Fibroblast of lung (primary cell): ENCODE measurements at regions not wholly inside any gene's neighbourhood (a gene's known extent, or its start where the extent isn't known, plus 50 kb on each side); places are given as distances from the start of the nearest gene placed in this dataset.

Source experiments
- DNase-seq, 2 donors: peaks; one replicate each; pipeline versions ENCODE4 v3.0.0 to v3.0.0-alpha.2; 2010; ENCODE audit warnings: low read depth in 2 of 2
- H2AFZ ChIP-seq: 2 replicates; pipeline ENCODE4 v1.5.1; 2012; ENCODE audit warnings: low read length, control low read depth, inconsistent platforms
- H3K27ac ChIP-seq: 2 replicates; pipeline ENCODE4 v1.5.1; 2011; ENCODE audit warnings: low read length, control low read depth; ENCODE audit not compliant: insufficient read depth
- H3K27me3 ChIP-seq: 2 replicates; pipeline ENCODE4 v1.5.1; 2011; ENCODE audit warnings: mild to moderate bottlenecking, low read length; ENCODE audit not compliant: control insufficient read depth, insufficient read depth
- H3K36me3 ChIP-seq: 2 replicates; pipeline ENCODE4 v1.5.1; 2011; ENCODE audit warnings: low read length; ENCODE audit not compliant: control insufficient read depth, insufficient read depth
- H3K4me1 ChIP-seq: 2 replicates; pipeline ENCODE4 v1.5.1; 2011; ENCODE audit warnings: low read length; ENCODE audit not compliant: control insufficient read depth, insufficient read depth; ENCODE audit errors: extremely low read depth
- H3K4me2 ChIP-seq: 2 replicates; pipeline ENCODE4 v1.5.1; 2011; ENCODE audit warnings: low read length, control low read depth; ENCODE audit not compliant: insufficient read depth; ENCODE audit errors: extremely low read depth
- H3K4me3 ChIP-seq, 4 experiments: fragments of 200-600 bp in 1 of 4; sonication (generic) in 1 of 4; replicated peaks in 1 of 4; 2 replicates each; pipeline ENCODE4 v1.5.1; 2011 to 2016; ENCODE audit warnings: low read length in 4 of 4, low read depth in 3 of 4, mild to moderate bottlenecking in 3 of 4, control low read depth in 2 of 4, inconsistent platforms in 1 of 4, mixed read lengths in 1 of 4; ENCODE audit not compliant: insufficient read depth in 1 of 4; ENCODE audit errors: control extremely low read depth in 1 of 4
- H3K79me2 ChIP-seq: 2 replicates; pipeline ENCODE4 v1.5.1; 2012; ENCODE audit warnings: mild to moderate bottlenecking, low read length, inconsistent platforms; ENCODE audit not compliant: control insufficient read depth, insufficient read depth
- H3K9ac ChIP-seq: 2 replicates; pipeline ENCODE4 v1.5.1; 2011; ENCODE audit warnings: mild to moderate bottlenecking, low read length, control low read depth; ENCODE audit not compliant: insufficient read depth
- H3K9me3 ChIP-seq: 2 replicates; pipeline ENCODE4 v1.5.1; 2012; ENCODE audit warnings: low read depth, low read length; ENCODE audit not compliant: control insufficient read depth, insufficient read depth
- H4K20me1 ChIP-seq: 2 replicates; pipeline ENCODE4 v1.5.1; 2011; ENCODE audit warnings: low read length; ENCODE audit not compliant: control insufficient read depth, insufficient read depth; ENCODE audit errors: extremely low read depth
- CTCF ChIP-seq, 2 donors: IDR thresholded peaks in 1 of 2; conservative IDR thresholded peaks in 1 of 2; 1 replicate in 1 of 2; 2 replicates in 1 of 2; pipeline ENCODE4 v1.5.1; 2011 to 2012; ENCODE audit warnings: low read length in 2 of 2, control low read depth in 1 of 2, inconsistent platforms in 1 of 2, low read depth in 1 of 2, mild to moderate bottlenecking in 1 of 2
- EZH2 ChIP-seq: IDR thresholded peaks from 2 replicates; pipeline ENCODE4 v1.5.1; 2012; ENCODE audit warnings: low read length, control low read depth, mild to moderate bottlenecking; ENCODE audit errors: missing control alignments

GRCh38 chr6:76381612-76382011 is 309.1 kb upstream of the IMPG1 start:
- Histone ChIP-seq H4K20me1 (no peaks in the 10 kb centered on the region), H3K27me3 (no peaks in the 10 kb centered on the region), H3K9me3 (no peaks in the 10 kb centered on the region), H3K27ac (no peak overlapping the region), H3K4me1 (no peaks in the 10 kb centered on the region), H3K9ac (no peak overlapping the region), H3K4me2 (no peak overlapping the region), H2AFZ (no peak overlapping the region), H3K79me2 (no peaks in the 10 kb centered on the region), H3K4me3 (no peak overlapping the region), H3K36me3 (no peaks in the 10 kb centered on the region)
- TF ChIP-seq CTCF (conservative IDR thresholded peaks at IDR 0.05 in 1 of 2, IDR thresholded peaks at IDR 0.05 in 1 of 2; ENCODE audit: low read depth in 1 of 2, low read length in 2 of 2) = no peak
- TF ChIP-seq EZH2 = no peak
- DNase-seq = no peak

- Histone ChIP-seq H3K9me3 (no peaks in the 10 kb centered on the region), H3K4me1 (no peaks in the 10 kb centered on the region), H4K20me1 (no peaks in the 10 kb centered on the region), H3K79me2 (no peaks in the 10 kb centered on the region), H3K27me3 (no peaks in the 10 kb centered on the region), H3K36me3 (no peaks in the 10 kb centered on the region), H3K4me2 (no peak overlapping the region), H3K27ac (no peak overlapping the region), H3K4me3 (no peak overlapping the region), H3K9ac (no peak overlapping the region), H2AFZ (no peak overlapping the region)
- TF ChIP-seq CTCF (conservative IDR thresholded peaks at IDR 0.05 in 1 of 2, IDR thresholded peaks at IDR 0.05 in 1 of 2; ENCODE audit: low read depth in 1 of 2, low read length in 2 of 2) (no peak), EZH2 (no peak)
- no peak for DNase-seq
These were observed 278.8 kb upstream of the IMPG1 start for GRCh38 chr6:76351275-76351674.

- Histone ChIP-seq H3K4me3 (no peak overlapping the region), H3K27ac (no peak overlapping the region), H2AFZ (no peak overlapping the region), H3K27me3 (no peaks in the 10 kb centered on the region), H3K4me1 (no peaks in the 10 kb centered on the region), H4K20me1 (no peaks in the 10 kb centered on the region), H3K79me2 (no peaks in the 10 kb centered on the region), H3K4me2 (no peak overlapping the region), H3K36me3 (no peaks in the 10 kb centered on the region), H3K9me3 (no peaks in the 10 kb centered on the region), H3K9ac (no peak overlapping the region)
- no peak for DNase-seq
- TF ChIP-seq EZH2 = no peak
- no peak for TF ChIP-seq CTCF (conservative IDR thresholded peaks at IDR 0.05 in 1 of 2, IDR thresholded peaks at IDR 0.05 in 1 of 2; ENCODE audit: low read depth in 1 of 2, low read length in 2 of 2)
These were observed 275.1 kb upstream of the IMPG1 start for GRCh38 chr6:76347539-76347938.
